HG03280 (cell line): ENCODE measurements at regions not wholly inside any gene's neighbourhood (a gene's known extent, or its start where the extent isn't known, plus 50 kb on each side); places are given as distances from the start of the nearest gene placed in this dataset.

Experiments
- ATAC-seq: cut with Tn5 transposase; IDR thresholded peaks from one replicate; pipeline ENCODE4 v1.9.1; 2021; ENCODE audit warnings: mild to moderate bottlenecking, moderate library complexity; ENCODE audit not compliant: unreplicated experiment

DNA sequence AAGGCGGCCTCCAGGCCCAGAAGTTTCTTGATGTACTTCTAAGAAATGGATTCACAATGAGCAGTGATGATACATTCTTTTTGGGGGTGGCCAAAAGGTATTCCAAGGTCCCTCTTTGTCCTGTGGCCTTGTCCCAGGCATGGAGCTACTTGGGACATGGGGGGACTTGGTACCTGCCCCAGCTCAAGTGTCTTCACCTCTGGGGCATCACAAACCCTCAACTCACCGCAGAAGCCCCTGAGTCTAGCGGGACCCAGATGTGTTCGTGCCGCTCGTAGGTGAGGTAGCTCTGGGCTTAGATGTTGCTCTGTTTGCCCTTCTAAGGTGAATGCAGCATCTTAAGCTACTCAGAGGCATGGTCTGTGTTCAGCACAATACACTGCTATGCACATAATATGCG is 338.0 kb upstream of the IRX4 start:
- ATAC-seq = no peak

- no peak for ATAC-seq
Measured at GRCh38 chr5:2219149-2219776, 336.5 kb upstream of the IRX4 start.

DNA sequence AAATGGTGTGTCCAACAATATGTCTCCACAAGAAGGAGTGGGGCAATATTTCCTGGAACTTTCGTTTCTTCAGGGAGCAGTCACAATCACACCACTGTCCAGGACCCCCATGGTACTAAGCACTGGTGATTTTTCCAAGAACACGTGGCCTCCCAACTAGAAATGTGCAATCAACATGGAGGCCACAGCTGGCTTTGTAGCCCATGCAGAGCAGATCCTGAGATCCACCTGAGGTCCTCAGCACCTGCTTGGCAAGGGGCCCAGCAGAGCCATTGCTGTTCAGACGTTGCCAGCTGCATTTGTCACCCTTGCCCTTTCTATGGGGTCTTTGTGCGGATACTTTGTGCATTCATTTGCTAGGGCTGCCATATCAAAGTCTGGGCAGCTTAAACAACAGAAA is 334.5 kb upstream of the IRX4 start:
- no peak for ATAC-seq

GRCh38 chr5:2214910-2215590 is 332.3 kb upstream of the IRX4 start:
- ATAC-seq = no peak

DNA sequence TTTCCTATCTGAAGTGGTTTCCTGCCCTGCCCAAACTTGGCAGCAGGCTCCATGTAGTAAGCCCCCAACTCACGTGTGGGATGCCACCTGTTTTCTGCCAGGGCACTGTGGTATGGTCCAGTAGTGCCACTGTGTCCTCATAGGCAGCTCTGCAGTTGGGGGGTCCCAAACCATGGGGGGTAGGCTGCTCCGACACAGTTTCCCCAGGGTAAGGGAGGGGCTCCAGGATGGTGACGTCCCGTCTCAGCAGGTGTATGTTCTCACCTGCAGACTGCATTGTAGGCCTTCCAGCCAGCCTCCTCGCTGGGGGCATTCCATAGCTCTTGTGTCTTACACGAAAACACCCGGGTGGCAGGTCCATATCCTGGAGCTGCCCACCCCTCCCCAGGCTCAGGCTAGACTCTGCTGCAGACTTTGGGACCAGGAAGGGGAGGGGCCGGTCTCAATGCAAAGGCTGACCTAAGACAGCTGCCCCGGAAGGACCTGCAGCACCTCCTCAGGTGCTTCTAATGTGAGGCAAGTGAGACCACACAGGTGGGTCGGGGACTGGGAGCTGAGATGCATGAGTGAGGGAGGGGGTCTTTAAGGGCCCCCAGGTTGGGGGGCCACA is 330.5 kb upstream of the IRX4 start:
- ATAC-seq = no peak

GRCh38 chr5:2212481-2212880 is 329.8 kb upstream of the IRX4 start:
- no peak for ATAC-seq

- ATAC-seq = no peak
Measured at GRCh38 chr5:2208239-2208544, 325.5 kb upstream of the IRX4 start.

DNA sequence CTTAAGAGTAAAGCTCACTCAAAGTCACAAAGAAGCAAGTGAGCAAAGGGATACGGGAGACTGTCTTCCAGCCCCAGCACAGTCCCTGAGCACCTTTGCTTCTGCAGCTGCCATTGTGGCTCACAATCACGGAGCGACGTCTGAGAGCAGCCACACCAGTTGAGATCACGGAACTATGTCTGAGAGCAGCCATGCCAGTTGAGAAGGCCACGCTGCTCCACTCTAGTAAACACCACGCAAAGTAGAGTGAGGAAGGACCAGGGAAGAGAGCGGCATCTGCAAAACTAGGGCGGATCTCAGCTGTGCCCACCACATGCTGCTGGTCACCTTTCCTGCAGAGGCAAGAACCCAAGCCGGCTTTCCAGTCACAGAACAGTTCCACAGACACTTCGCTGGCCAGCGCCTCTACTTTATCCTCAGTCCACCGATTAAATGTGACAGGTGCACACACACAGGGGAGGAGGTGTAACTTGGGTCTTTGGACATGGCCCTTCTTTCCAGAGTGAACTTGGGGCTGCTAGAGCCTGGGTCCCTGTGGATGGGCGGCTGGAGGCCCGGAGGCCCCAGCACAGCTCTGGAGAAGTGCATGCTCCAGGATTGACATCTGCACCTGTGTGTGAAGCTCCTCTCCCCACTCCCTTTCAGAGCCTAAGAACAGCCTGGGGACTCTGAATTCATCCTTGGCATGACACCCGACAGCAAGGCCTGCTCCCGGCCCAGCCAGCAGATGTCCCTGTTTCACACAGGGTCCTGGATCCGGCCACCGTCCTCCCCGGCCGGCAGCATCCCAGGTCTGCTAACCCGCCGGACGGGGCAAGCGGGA is 324.9 kb upstream of the IRX4 start:
- ATAC-seq = no peak

GRCh38 chr5:2207109-2207399 is 324.3 kb upstream of the IRX4 start:
- no peak for ATAC-seq

- ATAC-seq = no peak
Measured at GRCh38 chr5:2206293-2207108, 323.8 kb upstream of the IRX4 start.

DNA sequence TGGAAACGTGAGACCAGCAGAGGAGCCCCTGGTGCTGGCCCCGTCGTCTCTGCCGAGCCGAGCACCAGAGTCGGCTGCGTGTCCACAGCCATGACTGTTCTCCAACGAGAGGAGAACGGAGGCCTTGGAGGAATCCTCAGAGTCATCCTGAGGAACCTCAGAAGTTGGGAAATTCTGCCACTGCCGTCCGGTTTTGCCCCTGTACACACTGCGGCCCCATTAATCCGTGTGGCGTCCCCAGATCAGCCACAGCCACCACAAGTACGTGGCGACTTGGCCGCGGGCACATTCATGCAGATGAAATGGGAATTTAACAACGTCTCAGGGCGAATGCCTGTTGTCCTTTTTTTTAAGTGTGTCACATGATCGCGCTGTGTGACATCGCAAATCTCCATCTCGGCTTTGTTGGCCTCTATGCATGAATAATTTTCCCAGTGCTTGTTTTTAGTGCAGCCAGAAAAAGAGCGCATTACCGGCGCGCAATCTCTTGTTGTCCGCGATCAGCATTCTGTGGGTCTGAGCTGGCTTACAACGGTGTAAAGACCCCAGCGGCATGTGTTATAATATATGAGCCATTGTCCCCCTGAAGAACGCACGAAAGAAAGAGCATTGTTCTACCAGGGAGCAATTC is 323.0 kb upstream of the IRX4 start:
- ATAC-seq = no peak

DNA sequence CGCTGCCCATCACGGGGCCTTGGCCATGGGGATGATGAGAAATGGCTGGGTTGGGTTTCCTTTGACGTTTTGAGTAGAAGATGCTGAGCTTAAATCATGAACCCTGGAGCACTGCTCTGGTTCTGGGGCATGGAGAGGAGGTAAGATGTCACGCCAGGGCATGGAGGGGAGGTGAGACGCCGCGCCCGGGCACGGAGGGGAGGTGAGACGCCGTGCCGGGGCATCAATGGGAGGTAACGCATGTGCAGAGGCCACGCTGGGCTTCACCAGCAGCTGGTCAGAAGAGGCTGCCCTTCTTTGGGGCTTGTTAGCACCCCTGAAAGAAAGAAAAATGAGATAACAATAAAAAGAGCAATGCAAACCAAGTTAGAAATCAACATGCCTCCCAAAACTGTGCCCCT is 322.5 kb upstream of the IRX4 start:
- no peak for ATAC-seq

DNA sequence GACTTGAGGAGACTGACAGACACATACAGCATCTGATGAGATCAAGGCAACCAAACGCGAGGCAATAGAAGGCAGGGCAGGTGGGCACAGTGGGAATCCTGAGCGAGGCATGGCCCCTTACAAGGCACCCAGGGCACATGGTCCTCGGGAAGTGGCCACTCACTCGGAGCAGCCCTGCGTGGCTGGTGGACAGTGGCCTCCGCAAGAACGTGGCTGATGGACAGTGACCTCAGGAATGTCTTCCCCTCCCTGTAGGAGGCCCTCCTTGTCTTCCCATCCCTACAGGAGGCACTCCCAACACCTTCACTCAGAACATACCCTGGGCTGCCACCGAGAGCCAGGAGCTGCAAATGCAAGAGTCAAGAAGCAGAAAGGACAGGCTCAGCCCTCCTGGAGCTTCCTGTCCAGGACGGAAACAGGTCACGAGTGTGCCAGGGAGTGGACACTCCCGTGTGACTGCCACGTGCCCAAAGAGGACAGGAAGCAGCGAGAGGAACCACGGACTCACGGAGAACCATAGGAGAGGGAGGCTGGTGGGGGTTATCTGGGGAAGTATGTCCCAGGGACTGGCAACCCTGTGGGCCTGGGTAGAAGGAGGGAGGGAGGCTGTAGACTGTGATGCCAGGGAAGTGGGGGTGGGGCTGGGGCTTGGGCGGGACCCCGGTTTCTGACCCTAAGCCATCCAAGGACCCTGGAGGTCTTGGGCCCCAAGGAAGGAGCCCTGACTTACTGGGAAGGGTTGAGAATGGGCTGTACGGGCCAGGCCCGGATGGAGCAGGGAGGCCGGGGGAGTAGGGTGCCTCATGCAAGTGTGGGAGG is 321.9 kb upstream of the IRX4 start:
- ATAC-seq = no peak

- no peak for ATAC-seq
Measured at GRCh38 chr5:2203774-2204173, 321.0 kb upstream of the IRX4 start.

- no peak for ATAC-seq
Measured at GRCh38 chr5:2201832-2202231, 319.1 kb upstream of the IRX4 start.

GRCh38 chr5:2201421-2201820 is 318.7 kb upstream of the IRX4 start:
- ATAC-seq = no peak

DNA sequence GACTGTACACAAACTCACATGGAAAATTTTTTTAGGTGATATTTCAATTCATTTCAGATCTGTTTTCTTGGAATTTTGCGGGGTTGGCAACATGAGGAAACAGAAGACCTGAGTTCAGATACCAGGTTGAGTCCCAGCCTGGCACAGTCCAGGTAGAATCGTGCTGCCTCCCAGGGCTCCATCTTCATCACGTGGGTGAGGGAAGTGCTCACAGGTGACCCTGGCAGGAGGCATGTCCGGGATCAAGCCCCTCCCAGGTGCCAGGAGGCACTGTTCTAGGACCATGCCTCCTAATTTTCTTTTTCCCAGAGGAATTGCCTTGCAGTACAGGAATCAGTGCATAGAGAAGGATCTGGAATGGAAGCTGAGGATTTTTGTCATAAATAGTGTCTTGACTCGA is 318.3 kb upstream of the IRX4 start:
- no peak for ATAC-seq

DNA sequence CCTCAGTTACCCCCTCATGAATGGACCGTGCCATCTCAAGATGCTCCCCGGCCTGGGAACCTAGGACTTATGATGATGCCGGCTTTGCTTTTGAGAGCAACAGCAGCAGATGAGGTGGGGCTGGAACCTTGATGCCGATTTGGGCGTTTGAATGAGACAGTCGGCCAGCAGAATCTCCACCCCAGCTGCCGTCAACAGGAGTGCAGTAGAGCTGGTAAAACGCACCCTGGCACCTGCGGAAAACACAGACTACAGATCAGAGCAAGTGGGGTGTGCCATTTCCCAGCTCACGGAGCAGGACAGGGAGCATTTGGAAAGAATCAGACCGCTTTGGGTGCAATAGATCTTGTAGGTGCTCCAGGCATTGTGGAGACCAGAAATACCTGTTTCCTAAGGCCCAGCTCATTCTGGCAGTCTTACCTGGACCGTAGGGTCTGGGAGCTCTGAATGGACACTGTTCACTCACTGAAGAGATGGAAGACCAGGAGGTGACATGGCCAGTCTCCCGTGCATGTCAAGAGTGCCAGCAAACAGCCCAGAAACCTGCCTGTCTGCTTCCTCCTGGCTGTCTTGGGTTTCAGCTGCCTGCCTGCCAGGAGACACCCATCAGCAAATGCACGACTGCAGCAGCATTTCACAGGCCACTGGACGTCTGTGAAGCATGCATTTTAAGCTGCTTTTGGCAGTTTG is 317.7 kb upstream of the IRX4 start:
- ATAC-seq = no peak

- no peak for ATAC-seq
Measured at GRCh38 chr5:2199697-2200096, 317.0 kb upstream of the IRX4 start.
